ENCODE measurements at regions not wholly inside any gene's neighbourhood (a gene's known extent, or its start where the extent isn't known, plus 50 kb on each side); places are given as distances from the start of the nearest gene placed in this dataset.

DNA sequence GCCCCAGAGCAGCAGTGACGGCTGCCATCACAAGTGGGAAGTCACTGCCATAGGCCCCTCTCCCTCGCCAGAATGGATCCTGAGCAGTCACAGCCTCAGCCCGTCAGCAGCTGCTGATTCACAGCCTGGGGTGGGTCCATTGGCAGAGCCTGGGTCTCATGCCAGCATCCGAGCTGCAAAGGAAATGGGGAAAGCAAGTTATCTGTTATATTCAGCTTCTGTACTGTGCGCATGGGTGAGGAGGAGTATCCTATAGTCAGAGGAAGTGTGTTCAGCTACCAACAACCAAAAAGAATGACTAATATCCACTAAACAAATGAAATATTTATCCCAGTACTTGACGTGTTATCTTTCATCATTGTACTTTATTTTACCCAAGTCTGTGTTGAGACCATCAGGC, 119.7 kb downstream of the RCN1 start:
- DNase-seq (ENCODE audit: extremely low read depth in 1 of 4, low spot score in 3 of 4) (no peak), ATAC-seq (no peak), FAIRE-seq (no peak)
- Histone ChIP-seq H3K9me1 (ENCODE audit: control insufficient read depth, insufficient read depth, low read length) (no peaks in the 10 kb centered on the region), H3K9me3 (replicated peaks; ENCODE audit: control insufficient read depth, insufficient read depth, low read depth, low read length) (no peaks in the 10 kb centered on the region), H3K27ac (ENCODE audit: extremely low read depth, low read depth, low read length) (no peak overlapping the region), H3K9ac (ENCODE audit: insufficient read depth in 1 of 2, low read depth in 2 of 2, low read length in 2 of 2) (no peak overlapping the region), H3K27me3 (ENCODE audit: control insufficient read depth in 2 of 2, insufficient read depth in 2 of 2, low read length in 2 of 2) (peaks cover 0 to 5% of the 10 kb centered on the region in 2 experiments; a peak in 1 of 5 replicates), H3K4me2 (ENCODE audit: insufficient read depth, low read length) (no peak overlapping the region), H3K4me3 (no peak overlapping the region), H2AFZ (ENCODE audit: low read depth, low read length) (no peak overlapping the region), H3K79me2 (ENCODE audit: control insufficient read depth, insufficient read depth, low read length) (no peaks in the 10 kb centered on the region), H4K20me1 (replicated peaks; ENCODE audit: control insufficient read depth, insufficient read depth, low read length) (no peaks in the 10 kb centered on the region), H3K4me1 (replicated peaks in 1 of 2; ENCODE audit: control insufficient read depth in 2 of 2, insufficient read depth in 2 of 2, low read length in 2 of 2) (no peaks in the 10 kb centered on the region), H3K36me3 (ENCODE audit: control insufficient read depth, insufficient read depth, low read length) (no peaks in the 10 kb centered on the region)
- TF ChIP-seq BRD9 (IDR thresholded peaks at IDR 0.05; ENCODE audit: low read depth, partially characterized antibody) (no peak), ZNF778 (CRISPR knock-in tag; IDR thresholded peaks at IDR 0.05) (no peak), CCAR2 (IDR thresholded peaks at IDR 0.05; ENCODE audit: low read depth, low read length) (no peak), ZNF507 (tag; conservative IDR thresholded peaks at IDR 0.05) (no peak), ZNF384 (IDR thresholded peaks at IDR 0.05; ENCODE audit: low read depth, low read length) (no peak), KAT7 (CRISPR knock-in tag; IDR thresholded peaks at IDR 0.05; ENCODE audit: borderline replicate concordance) (no peak), ARID2 (IDR thresholded peaks at IDR 0.05) (no peak), ZNF644 (tag; IDR thresholded peaks at IDR 0.05; ENCODE audit: low read depth) (no peak)
- POLR2A ChIA-PET, result interaction anchor here (0.7 kb wide), 1 partner anchor 121 kb away, joined by 4 read pairs; no protein-coding TSS in a partner anchor
- CTCF ChIA-PET (ENCODE audit: low intra/inter-chr PET ratio), result no interaction called here
- intact Hi-C loops (cut with micrococcal nuclease), result no loop called here
- in situ Hi-C loops (cut with MboI), result no loop called here
- BruUV-seq (replicated peaks), result no TSS peak
- WGBS (ENCODE audit: insufficient coverage, low coverage, missing lambda C conversion rate), result 3% methylated on average over 6 of the region's 6 CpGs

DNA sequence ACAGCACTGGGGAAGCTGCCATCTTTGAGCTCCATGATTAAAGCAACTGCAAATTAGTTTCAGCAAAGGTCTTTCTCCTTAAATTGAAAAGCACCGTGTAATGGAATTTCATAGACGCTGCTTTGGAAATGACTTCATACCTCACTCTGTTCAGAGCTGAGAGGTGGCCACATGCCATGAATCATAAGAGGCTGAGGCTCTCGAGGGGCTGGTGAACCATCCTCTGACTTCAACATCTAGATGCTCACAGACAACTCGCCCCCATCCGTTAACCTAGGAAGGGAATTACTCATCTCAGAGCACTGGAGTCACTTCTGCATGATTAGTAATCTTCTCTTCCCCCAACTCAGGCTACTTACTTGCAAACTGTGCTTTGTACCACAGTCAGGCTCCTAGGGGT, 122.3 kb downstream of the RCN1 start:
- in situ Hi-C loops (cut with MboI), result no loop called here
- WGBS (ENCODE audit: insufficient coverage, low coverage, missing lambda C conversion rate), result 0% methylated on average over 5 of the region's 5 CpGs
- no peak for ATAC-seq
- Histone ChIP-seq H3K79me2 (ENCODE audit: control insufficient read depth, insufficient read depth, low read length) (no peaks in the 10 kb centered on the region), H3K4me2 (ENCODE audit: insufficient read depth, low read length) (no peak overlapping the region), H4K20me1 (replicated peaks; ENCODE audit: control insufficient read depth, insufficient read depth, low read length) (no peaks in the 10 kb centered on the region), H3K36me3 (ENCODE audit: control insufficient read depth, insufficient read depth, low read length) (no peaks in the 10 kb centered on the region), H3K27ac (ENCODE audit: extremely low read depth, low read depth, low read length) (no peak overlapping the region), H3K4me1 (replicated peaks in 1 of 2; ENCODE audit: control insufficient read depth in 2 of 2, insufficient read depth in 2 of 2, low read length in 2 of 2) (no peaks in the 10 kb centered on the region), H3K4me3 (no peak overlapping the region), H3K27me3 (ENCODE audit: control insufficient read depth in 2 of 2, insufficient read depth in 2 of 2, low read length in 2 of 2) (no peaks in the 10 kb centered on the region; a peak in 2 of 5 replicates), H3K9ac (ENCODE audit: insufficient read depth in 1 of 2, low read depth in 2 of 2, low read length in 2 of 2) (no peak overlapping the region), H3K9me1 (ENCODE audit: control insufficient read depth, insufficient read depth, low read length) (no peaks in the 10 kb centered on the region), H2AFZ (ENCODE audit: low read depth, low read length) (no peak overlapping the region), H3K9me3 (replicated peaks; ENCODE audit: control insufficient read depth, insufficient read depth, low read depth, low read length) (no peaks in the 10 kb centered on the region)
- ChIA-PET POLR2A (interaction anchor here (0.8 to 1.0 kb wide), 2 partner anchors 9 to 17 kb away, joined by 3 to 4 read pairs; no protein-coding TSS in a partner anchor), CTCF (ENCODE audit: low intra/inter-chr PET ratio) (no interaction called here)
- TF ChIP-seq, protein P1, sequence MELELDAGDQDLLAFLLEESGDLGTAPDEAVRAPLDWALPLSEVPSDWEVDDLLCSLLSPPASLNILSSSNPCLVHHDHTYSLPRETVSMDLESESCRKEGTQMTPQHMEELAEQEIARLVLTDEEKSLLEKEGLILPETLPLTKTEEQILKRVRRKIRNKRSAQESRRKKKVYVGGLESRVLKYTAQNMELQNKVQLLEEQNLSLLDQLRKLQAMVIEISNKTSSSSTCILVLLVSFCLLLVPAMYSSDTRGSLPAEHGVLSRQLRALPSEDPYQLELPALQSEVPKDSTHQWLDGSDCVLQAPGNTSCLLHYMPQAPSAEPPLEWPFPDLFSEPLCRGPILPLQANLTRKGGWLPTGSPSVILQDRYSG (tag; conservative IDR thresholded peaks at IDR 0.05; ENCODE audit: low read depth), result no peak
- no peak for TF ChIP-seq EWSR1 (IDR thresholded peaks at IDR 0.05; ENCODE audit: borderline replicate concordance, low read depth, partially characterized antibody)
- no peak for TF ChIP-seq ZNF146 (CRISPR knock-in tag; IDR thresholded peaks at IDR 0.05; ENCODE audit: unreplicated experiment)
- TF ChIP-seq RHOXF2B (CRISPR knock-in tag; conservative IDR thresholded peaks at IDR 0.05), result no peak
- TF ChIP-seq ZNF274 (IDR thresholded peaks at IDR 0.05; ENCODE audit: borderline replicate concordance, low read depth, low read length), result no peak
- TF ChIP-seq ZNF79 (CRISPR knock-in tag; IDR thresholded peaks at IDR 0.05; ENCODE audit: low read depth), result no peak
- no peak for DNase-seq (ENCODE audit: extremely low read depth in 1 of 4, low spot score in 3 of 4)
- intact Hi-C loops (cut with micrococcal nuclease), result no loop called here
- no peak for FAIRE-seq
- no TSS peak for BruUV-seq (replicated peaks)

Measured in K562 (cell line).